GM12878 (cell line): ENCODE measurements at regions not wholly inside any gene's neighbourhood (a gene's known extent, or its start where the extent isn't known, plus 50 kb on each side); places are given as distances from the start of the nearest gene placed in this dataset.

Experiments used
- ATAC-seq: fragments of 200-7000 bp; cut with Tn5 transposase; 3 replicates; pipeline ENCODE4 v1.9.1; 2020; ENCODE audit warnings: mild to moderate bottlenecking, moderate library complexity
- BruUV-seq: library from RNA; stranded (reverse); fragments of 400-500 nt; replicated peaks from 2 replicates; lab custom pipeline; 2021; lab: Mats Ljungman, UMichigan
- CTCF ChIA-PET: fragments of 300-600 bp; sonication (Branson Sonifier 250); formaldehyde crosslinking; extraction: SDS; loops from one replicate; lab custom pipeline; 2021; ENCODE audit warnings: inconsistent platforms; lab: Yijun Ruan, JAX
- POLR2A ChIA-PET: fragments of 350-600 bp; formaldehyde crosslinking; extraction: SDS; loops from one replicate; lab custom pipeline; 2021; ENCODE audit warnings: inconsistent platforms; lab: Charles Lee
- RAD21 ChIA-PET: fragments of 300-600 bp; sonication (Branson Sonifier 250); formaldehyde crosslinking; loops from one replicate; lab custom pipeline; 2023; ENCODE audit warnings: antibody characterized with exemption; ENCODE audit not compliant: unreplicated experiment; lab: Charles Lee
- SMC1A ChIA-PET: fragments of 300-600 bp; sonication (Branson Sonifier 250); formaldehyde crosslinking; loops from one replicate; lab custom pipeline; 2023; ENCODE audit not compliant: unreplicated experiment, uncharacterized antibody; lab: Charles Lee
- DNase-seq: peaks from one replicate; pipeline ENCODE4 v3.0.0-alpha.2; 2011; ENCODE audit warnings: low read depth, low spot score
- FAIRE-seq: peaks from 3 replicates; lab custom pipeline; 2011; peaks lifted over from hg19 to GRCh38; lab: Jason Lieb, UNC
- H2AFZ ChIP-seq: 2 replicates; pipeline ENCODE4 v1.6.0; 2011; ENCODE audit warnings: low read depth, low read length, control low read depth; ENCODE audit not compliant: control insufficient read depth
- H3K27ac ChIP-seq: 2 replicates; pipeline ENCODE4 v1.5.1; 2011; ENCODE audit warnings: control low read depth; ENCODE audit not compliant: control insufficient read depth, insufficient read depth
- H3K27me3 ChIP-seq, 2 experiments: replicated peaks in 1 of 2; 2 replicates each; pipeline versions ENCODE4 v1.6.0 to v1.6.1; 2011; ENCODE audit warnings: low read length in 1 of 2; ENCODE audit not compliant: control insufficient read depth in 2 of 2, insufficient read depth in 2 of 2
- H3K36me3 ChIP-seq, 2 experiments: 2 replicates each; pipeline ENCODE4 v1.5.1; 2011; ENCODE audit warnings: low read length in 1 of 2; ENCODE audit not compliant: control insufficient read depth in 2 of 2, insufficient read depth in 2 of 2
- H3K4me1 ChIP-seq: 2 replicates; pipeline ENCODE4 v1.6.1; 2011; ENCODE audit warnings: mild to moderate bottlenecking, low read length, moderate library complexity, mixed read lengths; ENCODE audit not compliant: control insufficient read depth, insufficient read depth
- H3K4me2 ChIP-seq: 2 replicates; pipeline ENCODE4 v1.6.0; 2011; ENCODE audit warnings: control low read depth; ENCODE audit not compliant: control insufficient read depth, insufficient read depth
- H3K4me3 ChIP-seq: fragments of 200-600 bp; sonication (generic); 2 replicates; pipeline ENCODE4 v1.5.1; 2016
- H3K79me2 ChIP-seq: 2 replicates; pipeline ENCODE4 v1.6.0; 2011; ENCODE audit warnings: low read length; ENCODE audit not compliant: control insufficient read depth, insufficient read depth
- H3K9ac ChIP-seq: 2 replicates; pipeline ENCODE4 v1.8.0; 2011; ENCODE audit warnings: low read length, control low read depth, mixed read lengths; ENCODE audit not compliant: control insufficient read depth, insufficient read depth
- H3K9me3 ChIP-seq: replicated peaks from 3 replicates; pipeline ENCODE4 v1.5.1; 2011; ENCODE audit warnings: mild to moderate bottlenecking, low read length; ENCODE audit not compliant: control insufficient read depth, insufficient read depth
- H4K20me1 ChIP-seq: 2 replicates; pipeline ENCODE4 v1.6.0; 2011; ENCODE audit not compliant: control insufficient read depth, insufficient read depth
- CHD4 ChIP-seq: fragments of 200-600 bp; sonication (generic); IDR thresholded peaks from 2 replicates; pipeline ENCODE4 v1.6.1; 2016; ENCODE audit warnings: mild to moderate bottlenecking
- EGR1 ChIP-seq, 2 experiments: IDR thresholded peaks; 1 replicate in 1 of 2; 2 replicates in 1 of 2; pipeline ENCODE4 v1.6.1; 2011 to 2012; ENCODE audit warnings: low read depth in 2 of 2, low read length in 2 of 2, borderline replicate concordance in 1 of 2, mild to moderate bottlenecking in 1 of 2, moderate library complexity in 1 of 2
- HCFC1 ChIP-seq: fragments of 150-350 bp; IDR thresholded peaks from 2 replicates; pipeline ENCODE4 v1.6.1; 2014; ENCODE audit warnings: low read length
- IRF4 ChIP-seq: IDR thresholded peaks from 2 replicates; pipeline ENCODE4 v1.6.1; 2011; ENCODE audit warnings: low read depth, low read length
- PAX5 ChIP-seq: IDR thresholded peaks from 2 replicates; pipeline ENCODE4 v1.6.1; 2011; ENCODE audit warnings: low read depth, low read length, borderline replicate concordance
- PAX8 ChIP-seq: fragments of 450-650 bp; IDR thresholded peaks from 2 replicates; pipeline ENCODE4 v1.6.1; 2017; ENCODE audit warnings: mild to moderate bottlenecking, moderate library complexity
- SP1 ChIP-seq: IDR thresholded peaks from one replicate; pipeline ENCODE4 v1.6.1; 2011; ENCODE audit warnings: low read depth, low read length
- TCF7 ChIP-seq: IDR thresholded peaks from 2 replicates; pipeline ENCODE4 v1.6.1; 2014; ENCODE audit warnings: antibody characterized with exemption, borderline replicate concordance
- ZBED1 ChIP-seq: IDR thresholded peaks from 2 replicates; pipeline ENCODE4 v1.6.1; 2016; ENCODE audit warnings: borderline replicate concordance
- ZNF217 ChIP-seq: fragments of 450-650 bp; IDR thresholded peaks from 2 replicates; pipeline ENCODE4 v1.6.1; 2017; ENCODE audit warnings: antibody characterized with exemption, mild to moderate bottlenecking
- ZNF622 ChIP-seq: fragments of 450-650 bp; IDR thresholded peaks from 2 replicates; pipeline ENCODE4 v1.6.1; 2017; ENCODE audit warnings: mild to moderate bottlenecking, inconsistent platforms
- WGBS: methylation state at CpG from one replicate; pipeline ENCODE4 v1.1.6; 2016; ENCODE audit warnings: low lambda C conversion rate; ENCODE audit not compliant: insufficient replicate concordance, insufficient coverage; ENCODE audit errors: missing lambda C conversion rate; 5-methylcytosine and 5-hydroxymethylcytosine counted together
- in situ Hi-C: fragments of 300-500 bp; cut with MboI; formaldehyde crosslinking; loops from 9 replicates; pipeline ENCODE4 v1.14.3; 2018; ENCODE audit warnings: mixed read lengths
- intact Hi-C: fragments of 100-400 bp; cut with micrococcal nuclease; formaldehyde crosslinking; loops from one replicate; pipeline ENCODE4 v1.14.2; 2022; ENCODE audit not compliant: unreplicated experiment
- TF ChIP-seq, protein P1 (sequence below): fragments of 450-650 bp; conservative IDR thresholded peaks from 2 replicates; pipeline ENCODE4 v1.6.1; 2017; ENCODE audit warnings: mild to moderate bottlenecking, moderate library complexity
- TF ChIP-seq, protein P2 (sequence below): IDR thresholded peaks from 2 replicates; pipeline ENCODE4 v1.6.1; 2012; ENCODE audit warnings: low read depth, low read length, improper control_type of control experiment
- TF ChIP-seq, protein P3 (sequence below): fragments of 450-650 bp; IDR thresholded peaks from 2 replicates; pipeline ENCODE4 v1.6.1; 2016; ENCODE audit warnings: mild to moderate bottlenecking, moderate library complexity, borderline replicate concordance

DNA sequence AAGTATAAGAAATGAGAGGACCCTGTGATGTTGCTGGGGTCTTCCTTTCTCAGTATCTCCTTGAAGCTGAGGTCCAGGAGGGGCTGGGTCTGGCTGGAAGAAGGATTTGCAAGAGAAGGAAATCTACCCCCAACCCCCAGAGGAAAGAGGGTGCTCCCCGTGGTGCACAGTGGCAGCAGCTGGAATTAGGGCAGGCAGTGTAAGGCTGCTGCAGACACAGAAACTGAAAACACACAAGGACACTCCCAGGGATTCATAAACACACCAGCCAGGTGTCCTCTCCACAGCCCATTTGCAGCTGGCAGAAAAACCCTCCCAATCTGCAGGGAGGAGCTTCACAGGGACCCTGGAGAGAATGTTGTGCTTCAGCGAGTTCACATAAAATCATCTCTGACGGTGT, 297.2 kb downstream of the CDH26 start:
- CTCF ChIA-PET = no interaction called here
- FAIRE-seq = no peak
- H3K36me3 ChIP-seq = no peaks in the 10 kb centered on the region
- intact Hi-C loops (no loop called here), in situ Hi-C loops (no loop called here)
- H3K79me2 ChIP-seq = no peaks in the 10 kb centered on the region
- H3K4me2 ChIP-seq = no peak overlapping the region
- RAD21 ChIA-PET = no interaction called here
- H2AFZ ChIP-seq = no peak overlapping the region
- H4K20me1 ChIP-seq = no peaks in the 10 kb centered on the region
- H3K9ac ChIP-seq = no peak overlapping the region
- no peak for DNase-seq
- H3K27ac ChIP-seq = no peak overlapping the region
- H3K4me1 ChIP-seq = no peaks in the 10 kb centered on the region
- WGBS = 3% methylated on average over 3 of the region's 3 CpGs
- SMC1A ChIA-PET = no interaction called here
- no TSS peak for BruUV-seq
- TF ChIP-seq ZNF622 (no peak), PAX8 (no peak), CHD4 (no peak), SP1 (no peak), TCF7 (no peak), IRF4 (no peak), HCFC1 (no peak), ZBED1 (no peak)
- TF ChIP-seq, protein P1, sequence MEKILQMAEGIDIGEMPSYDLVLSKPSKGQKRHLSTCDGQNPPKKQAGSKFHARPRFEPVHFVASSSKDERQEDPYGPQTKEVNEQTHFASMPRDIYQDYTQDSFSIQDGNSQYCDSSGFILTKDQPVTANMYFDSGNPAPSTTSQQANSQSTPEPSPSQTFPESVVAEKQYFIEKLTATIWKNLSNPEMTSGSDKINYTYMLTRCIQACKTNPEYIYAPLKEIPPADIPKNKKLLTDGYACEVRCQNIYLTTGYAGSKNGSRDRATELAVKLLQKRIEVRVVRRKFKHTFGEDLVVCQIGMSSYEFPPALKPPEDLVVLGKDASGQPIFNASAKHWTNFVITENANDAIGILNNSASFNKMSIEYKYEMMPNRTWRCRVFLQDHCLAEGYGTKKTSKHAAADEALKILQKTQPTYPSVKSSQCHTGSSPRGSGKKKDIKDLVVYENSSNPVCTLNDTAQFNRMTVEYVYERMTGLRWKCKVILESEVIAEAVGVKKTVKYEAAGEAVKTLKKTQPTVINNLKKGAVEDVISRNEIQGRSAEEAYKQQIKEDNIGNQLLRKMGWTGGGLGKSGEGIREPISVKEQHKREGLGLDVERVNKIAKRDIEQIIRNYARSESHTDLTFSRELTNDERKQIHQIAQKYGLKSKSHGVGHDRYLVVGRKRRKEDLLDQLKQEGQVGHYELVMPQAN = no peak
- POLR2A ChIA-PET = no interaction called here
- no peak overlapping the region for H3K4me3 ChIP-seq
- no peaks in the 10 kb centered on the region for H3K9me3 ChIP-seq
- no peaks in the 10 kb centered on the region for H3K27me3 ChIP-seq
- ATAC-seq = no peak

DNA sequence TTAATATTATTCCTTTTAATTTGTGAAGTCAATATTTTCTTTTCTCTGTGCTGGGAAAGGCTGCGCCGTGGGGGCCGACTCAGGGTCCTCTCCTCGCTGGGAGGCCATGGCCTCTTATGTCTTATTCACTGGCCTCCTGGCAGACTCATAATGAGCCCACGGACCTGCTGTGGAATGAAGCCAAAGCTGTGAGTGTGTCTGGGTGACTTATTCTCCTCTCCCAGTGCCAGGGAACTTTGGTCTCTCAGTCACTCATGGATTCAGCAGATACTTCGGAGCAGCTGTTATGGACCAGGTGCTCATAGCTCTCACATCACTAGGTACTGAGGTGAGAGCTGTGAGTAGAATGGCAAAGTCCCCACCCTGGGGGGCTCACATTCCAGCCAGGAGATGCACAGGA, 297.6 kb downstream of the CDH26 start:
- Histone ChIP-seq H3K9me3 (no peaks in the 10 kb centered on the region), H3K27ac (no peak overlapping the region), H3K79me2 (no peaks in the 10 kb centered on the region), H2AFZ (no peak overlapping the region), H3K27me3 (no peaks in the 10 kb centered on the region), H4K20me1 (no peaks in the 10 kb centered on the region), H3K4me2 (no peak overlapping the region), H3K4me1 (no peaks in the 10 kb centered on the region), H3K9ac (no peak overlapping the region), H3K4me3 (no peak overlapping the region), H3K36me3 (no peaks in the 10 kb centered on the region)
- no peak for ATAC-seq
- SMC1A ChIA-PET = no interaction called here
- no peak for DNase-seq
- RAD21 ChIA-PET = no interaction called here
- FAIRE-seq = no peak
- CTCF ChIA-PET = no interaction called here
- POLR2A ChIA-PET = no interaction called here
- WGBS = 45% methylated on average over 6 of the region's 6 CpGs
- BruUV-seq = no TSS peak
- in situ Hi-C loops = no loop called here
- intact Hi-C loops = no loop called here
- TF ChIP-seq, protein P2, sequence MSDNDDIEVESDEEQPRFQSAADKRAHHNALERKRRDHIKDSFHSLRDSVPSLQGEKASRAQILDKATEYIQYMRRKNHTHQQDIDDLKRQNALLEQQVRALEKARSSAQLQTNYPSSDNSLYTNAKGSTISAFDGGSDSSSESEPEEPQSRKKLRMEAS = no peak
- TF ChIP-seq EGR1 (IDR thresholded peaks at IDR 0.05; ENCODE audit: borderline replicate concordance in 1 of 2, low read depth in 2 of 2, low read length in 2 of 2) (no peak), PAX5 (no peak), ZNF217 (no peak)
- TF ChIP-seq, protein P3, sequence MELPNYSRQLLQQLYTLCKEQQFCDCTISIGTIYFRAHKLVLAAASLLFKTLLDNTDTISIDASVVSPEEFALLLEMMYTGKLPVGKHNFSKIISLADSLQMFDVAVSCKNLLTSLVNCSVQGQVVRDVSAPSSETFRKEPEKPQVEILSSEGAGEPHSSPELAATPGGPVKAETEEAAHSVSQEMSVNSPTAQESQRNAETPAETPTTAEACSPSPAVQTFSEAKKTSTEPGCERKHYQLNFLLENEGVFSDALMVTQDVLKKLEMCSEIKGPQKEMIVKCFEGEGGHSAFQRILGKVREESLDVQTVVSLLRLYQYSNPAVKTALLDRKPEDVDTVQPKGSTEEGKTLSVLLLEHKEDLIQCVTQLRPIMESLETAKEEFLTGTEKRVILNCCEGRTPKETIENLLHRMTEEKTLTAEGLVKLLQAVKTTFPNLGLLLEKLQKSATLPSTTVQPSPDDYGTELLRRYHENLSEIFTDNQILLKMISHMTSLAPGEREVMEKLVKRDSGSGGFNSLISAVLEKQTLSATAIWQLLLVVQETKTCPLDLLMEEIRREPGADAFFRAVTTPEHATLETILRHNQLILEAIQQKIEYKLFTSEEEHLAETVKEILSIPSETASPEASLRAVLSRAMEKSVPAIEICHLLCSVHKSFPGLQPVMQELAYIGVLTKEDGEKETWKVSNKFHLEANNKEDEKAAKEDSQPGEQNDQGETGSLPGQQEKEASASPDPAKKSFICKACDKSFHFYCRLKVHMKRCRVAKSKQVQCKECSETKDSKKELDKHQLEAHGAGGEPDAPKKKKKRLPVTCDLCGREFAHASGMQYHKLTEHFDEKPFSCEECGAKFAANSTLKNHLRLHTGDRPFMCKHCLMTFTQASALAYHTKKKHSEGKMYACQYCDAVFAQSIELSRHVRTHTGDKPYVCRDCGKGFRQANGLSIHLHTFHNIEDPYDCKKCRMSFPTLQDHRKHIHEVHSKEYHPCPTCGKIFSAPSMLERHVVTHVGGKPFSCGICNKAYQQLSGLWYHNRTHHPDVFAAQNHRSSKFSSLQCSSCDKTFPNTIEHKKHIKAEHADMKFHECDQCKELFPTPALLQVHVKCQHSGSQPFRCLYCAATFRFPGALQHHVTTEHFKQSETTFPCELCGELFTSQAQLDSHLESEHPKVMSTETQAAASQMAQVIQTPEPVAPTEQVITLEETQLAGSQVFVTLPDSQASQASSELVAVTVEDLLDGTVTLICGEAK = no peak
